Keratinocyte (primary cell): ENCODE measurements at regions not wholly inside any gene's neighbourhood (a gene's known extent, or its start where the extent isn't known, plus 50 kb on each side); places are given as distances from the start of the nearest gene placed in this dataset.
"Not testable (repeated sequence)": the region's sequence is repeated elsewhere in the genome, so short reads cannot be mapped to it uniquely, and the experiment has no call there.

Experiments used
- DNase-seq: peaks from one replicate; pipeline ENCODE4 v3.0.0-alpha.2; 2011; ENCODE audit warnings: low read depth, missing footprints, low spot score
- FAIRE-seq: peaks from 2 replicates; lab custom pipeline; 2011; peaks lifted over from hg19 to GRCh38; lab: Jason Lieb, UNC
- H2AFZ ChIP-seq: 2 replicates; pipeline ENCODE4 v1.6.0; 2012; ENCODE audit warnings: low read length, control low read depth, inconsistent platforms; ENCODE audit not compliant: control insufficient read depth
- H3K27ac ChIP-seq: 2 replicates; pipeline ENCODE4 v1.5.1; 2011; ENCODE audit warnings: low read length; ENCODE audit not compliant: control insufficient read depth, insufficient read depth
- H3K27me3 ChIP-seq: 3 replicates; pipeline ENCODE4 v1.6.0; 2011; ENCODE audit warnings: low read length; ENCODE audit not compliant: control insufficient read depth, insufficient read depth; ENCODE audit errors: extremely low read depth
- H3K36me3 ChIP-seq, 2 experiments: 2 replicates in 1 of 2; 3 replicates in 1 of 2; pipeline ENCODE4 v1.5.1; 2011; ENCODE audit warnings: low read length in 2 of 2, mild to moderate bottlenecking in 1 of 2; ENCODE audit not compliant: control insufficient read depth in 2 of 2, insufficient read depth in 2 of 2; ENCODE audit errors: extremely low read depth in 1 of 2
- H3K4me1 ChIP-seq: 3 replicates; pipeline ENCODE4 v1.5.1; 2011; ENCODE audit warnings: low read length; ENCODE audit not compliant: control insufficient read depth, insufficient read depth; ENCODE audit errors: extremely low read depth
- H3K4me2 ChIP-seq: 3 replicates; pipeline ENCODE4 v1.6.0; 2011; ENCODE audit warnings: low read depth, low read length; ENCODE audit not compliant: control insufficient read depth, insufficient read depth; ENCODE audit errors: extremely low read depth
- H3K4me3 ChIP-seq, 3 experiments: fragments of 200-600 bp in 1 of 3; sonication (generic) in 1 of 3; 2 replicates in 2 of 3; 3 replicates in 1 of 3; pipeline ENCODE4 v1.5.1; 2011 to 2016; ENCODE audit warnings: low read length in 3 of 3, mild to moderate bottlenecking in 3 of 3, control low read depth in 2 of 3, inconsistent platforms in 1 of 3, low read depth in 1 of 3, mixed read lengths in 1 of 3, mixed run types in 1 of 3, moderate library complexity in 1 of 3; ENCODE audit not compliant: control insufficient read depth in 2 of 3, insufficient read depth in 2 of 3; ENCODE audit errors: extremely low read depth in 1 of 3
- H3K79me2 ChIP-seq: 2 replicates; pipeline ENCODE4 v1.6.0; 2012; ENCODE audit warnings: low read length; ENCODE audit not compliant: control insufficient read depth, insufficient read depth
- H3K9ac ChIP-seq: 3 replicates; pipeline ENCODE4 v1.6.0; 2011; ENCODE audit warnings: low read length; ENCODE audit not compliant: control insufficient read depth, insufficient read depth; ENCODE audit errors: extremely low read depth
- H3K9me1 ChIP-seq: 3 replicates; pipeline ENCODE4 v1.6.0; 2011; ENCODE audit warnings: low read length; ENCODE audit not compliant: control insufficient read depth, insufficient read depth; ENCODE audit errors: extremely low read depth
- H3K9me3 ChIP-seq: 2 replicates; pipeline ENCODE4 v1.5.1; 2012; ENCODE audit warnings: low read depth, low read length; ENCODE audit not compliant: control insufficient read depth
- H4K20me1 ChIP-seq: 3 replicates; pipeline ENCODE4 v1.6.0; 2011; ENCODE audit warnings: low read length; ENCODE audit not compliant: control insufficient read depth, insufficient read depth; ENCODE audit errors: extremely low read depth
- EZH2 ChIP-seq: IDR thresholded peaks from one replicate; pipeline ENCODE4 v1.6.1; 2012; ENCODE audit warnings: inconsistent platforms, mild to moderate bottlenecking, low read length, moderate library complexity
- dilution Hi-C: fragments of 300-500 bp; cut with MboI; formaldehyde crosslinking; loops from one replicate; pipeline ENCODE4 v1.7.0; 2020; ENCODE audit warnings: low sequenced_read_pairs; ENCODE audit not compliant: extremely low pct_ligation_motif_present
- TF ChIP-seq, protein P1 (sequence below), 3 experiments: IDR thresholded peaks in 1 of 3; conservative IDR thresholded peaks in 1 of 3; optimal IDR thresholded peaks in 1 of 3; 2 replicates in 2 of 3; 3 replicates in 1 of 3; pipeline versions ENCODE3 to v1.5.1; 2011; ENCODE audit warnings: low read length in 3 of 3, mild to moderate bottlenecking in 3 of 3, moderate library complexity in 2 of 3, control low read depth in 1 of 3, inconsistent platforms in 1 of 3; ENCODE audit not compliant: insufficient read depth in 2 of 3; ENCODE audit errors: extremely low read depth in 1 of 3

DNA sequence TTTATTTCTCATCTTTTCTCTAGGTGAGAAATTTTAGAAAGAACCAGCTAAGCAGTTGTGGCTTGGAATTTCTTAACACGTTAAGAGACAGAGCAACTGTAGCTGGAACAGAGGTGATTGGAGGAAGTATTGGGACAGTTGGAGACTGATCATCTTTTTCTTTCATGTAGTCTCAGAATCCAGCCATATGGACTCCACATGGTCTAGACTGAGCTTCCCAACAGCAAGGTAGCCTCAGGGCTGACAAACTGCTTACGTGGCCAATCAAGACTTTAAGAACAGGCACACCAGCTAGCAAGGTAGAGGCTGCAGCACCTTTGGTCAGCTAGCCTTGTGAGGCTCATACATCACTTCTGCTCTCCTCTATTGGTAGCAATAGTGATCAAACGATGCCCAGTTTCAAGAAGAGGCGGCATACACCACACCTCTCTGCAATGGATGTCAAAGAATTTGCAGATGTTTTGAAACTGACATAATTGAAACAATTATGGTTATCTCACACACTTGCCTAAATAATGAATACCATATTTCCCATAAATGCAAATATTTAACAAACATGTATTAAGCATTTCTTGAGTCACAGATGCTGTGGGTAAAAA is 590.5 kb upstream of the SLC35B3 start:
- no peak overlapping the region for H3K9ac ChIP-seq
- no peak for DNase-seq
- no peaks in the 10 kb centered on the region for H3K9me1 ChIP-seq
- no peak overlapping the region for H3K4me2 ChIP-seq
- H3K36me3 ChIP-seq, result no peaks in the 10 kb centered on the region
- no peak overlapping the region for H2AFZ ChIP-seq
- no peaks in the 10 kb centered on the region for H3K27me3 ChIP-seq
- no peak overlapping the region for H3K4me3 ChIP-seq
- dilution Hi-C loops, result no loop called here
- no peaks in the 10 kb centered on the region for H3K79me2 ChIP-seq
- TF ChIP-seq, protein P1, sequence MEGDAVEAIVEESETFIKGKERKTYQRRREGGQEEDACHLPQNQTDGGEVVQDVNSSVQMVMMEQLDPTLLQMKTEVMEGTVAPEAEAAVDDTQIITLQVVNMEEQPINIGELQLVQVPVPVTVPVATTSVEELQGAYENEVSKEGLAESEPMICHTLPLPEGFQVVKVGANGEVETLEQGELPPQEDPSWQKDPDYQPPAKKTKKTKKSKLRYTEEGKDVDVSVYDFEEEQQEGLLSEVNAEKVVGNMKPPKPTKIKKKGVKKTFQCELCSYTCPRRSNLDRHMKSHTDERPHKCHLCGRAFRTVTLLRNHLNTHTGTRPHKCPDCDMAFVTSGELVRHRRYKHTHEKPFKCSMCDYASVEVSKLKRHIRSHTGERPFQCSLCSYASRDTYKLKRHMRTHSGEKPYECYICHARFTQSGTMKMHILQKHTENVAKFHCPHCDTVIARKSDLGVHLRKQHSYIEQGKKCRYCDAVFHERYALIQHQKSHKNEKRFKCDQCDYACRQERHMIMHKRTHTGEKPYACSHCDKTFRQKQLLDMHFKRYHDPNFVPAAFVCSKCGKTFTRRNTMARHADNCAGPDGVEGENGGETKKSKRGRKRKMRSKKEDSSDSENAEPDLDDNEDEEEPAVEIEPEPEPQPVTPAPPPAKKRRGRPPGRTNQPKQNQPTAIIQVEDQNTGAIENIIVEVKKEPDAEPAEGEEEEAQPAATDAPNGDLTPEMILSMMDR (optimal IDR thresholded peaks at IDR 0.05 in 1 of 3, IDR thresholded peaks at IDR 0.05 in 1 of 3, conservative IDR thresholded peaks at IDR 0.05 in 1 of 3; ENCODE audit: extremely low read depth in 1 of 3, insufficient read depth in 2 of 3, low read length in 3 of 3), result no peak
- no peak for TF ChIP-seq EZH2
- no peaks in the 10 kb centered on the region for H3K4me1 ChIP-seq
- H4K20me1 ChIP-seq, result no peaks in the 10 kb centered on the region
- FAIRE-seq, result no peak
- no peaks in the 10 kb centered on the region for H3K9me3 ChIP-seq
- H3K27ac ChIP-seq, result no peak overlapping the region

DNA sequence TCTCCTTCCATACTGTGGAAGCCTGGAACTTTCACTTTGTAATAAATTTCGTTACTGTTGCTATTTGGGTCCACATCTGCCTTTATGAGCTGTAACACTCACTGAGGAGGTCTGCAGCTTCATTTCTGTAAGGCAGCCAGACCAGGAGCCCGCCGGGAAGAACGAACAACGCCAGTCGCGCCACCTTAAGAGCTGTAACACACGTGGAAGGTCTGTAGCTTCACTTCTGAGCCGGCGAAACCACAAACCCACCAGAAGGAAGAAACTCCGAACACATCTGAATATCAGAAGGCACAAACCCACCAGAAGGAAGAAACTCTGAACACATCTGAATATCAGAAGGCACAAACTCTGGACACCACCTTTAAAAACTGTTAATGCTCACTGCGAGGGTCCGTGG is 589.9 kb upstream of the SLC35B3 start:
- no peak overlapping the region for H3K27ac ChIP-seq
- H3K36me3 ChIP-seq, result no peaks in the 10 kb centered on the region
- no peaks in the 10 kb centered on the region for H3K9me3 ChIP-seq
- no peak for DNase-seq
- H3K9me1 ChIP-seq, result no peaks in the 10 kb centered on the region
- H2AFZ ChIP-seq, result no peak overlapping the region
- no peaks in the 10 kb centered on the region for H3K79me2 ChIP-seq
- H3K4me1 ChIP-seq, result no peaks in the 10 kb centered on the region
- no peak for FAIRE-seq
- H3K27me3 ChIP-seq, result no peaks in the 10 kb centered on the region
- H3K4me2 ChIP-seq, result no peak overlapping the region
- dilution Hi-C loops, result no loop called here
- H3K4me3 ChIP-seq, result no peak overlapping the region
- H4K20me1 ChIP-seq, result no peaks in the 10 kb centered on the region
- TF ChIP-seq, protein P1 (optimal IDR thresholded peaks at IDR 0.05 in 1 of 3, IDR thresholded peaks at IDR 0.05 in 1 of 3, conservative IDR thresholded peaks at IDR 0.05 in 1 of 3; ENCODE audit: extremely low read depth in 1 of 3, insufficient read depth in 2 of 3, low read length in 3 of 3), result no peak
- TF ChIP-seq EZH2, result no peak
- no peak overlapping the region for H3K9ac ChIP-seq

DNA sequence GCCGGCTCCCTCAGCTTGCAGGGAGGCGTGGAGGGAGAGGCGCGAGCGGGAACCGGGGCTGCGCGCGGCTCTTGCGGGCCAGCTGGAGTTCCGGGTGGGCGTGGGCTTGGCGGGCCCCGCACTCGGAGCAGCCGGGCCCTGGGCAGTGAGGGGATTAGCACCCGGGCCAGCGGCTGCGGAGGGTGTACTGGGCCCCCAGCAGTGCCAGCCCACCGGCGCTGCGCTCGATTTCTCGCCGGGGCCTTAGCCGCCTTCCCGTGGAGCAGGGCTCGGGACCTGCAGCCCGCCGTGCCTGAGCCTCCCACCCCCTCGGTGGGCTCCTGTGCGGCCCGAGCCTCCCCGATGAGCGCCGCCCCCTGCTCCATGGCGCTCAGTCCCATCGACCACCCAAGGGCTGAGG is 588.9 kb upstream of the SLC35B3 start:
- H3K36me3 ChIP-seq, H3K4me2 ChIP-seq, H3K4me3 ChIP-seq, H3K4me1 ChIP-seq, H3K79me2 ChIP-seq, H3K9me3 ChIP-seq, DNase-seq, H4K20me1 ChIP-seq, H3K27ac ChIP-seq, H3K9ac ChIP-seq, H2AFZ ChIP-seq, FAIRE-seq, H3K9me1 ChIP-seq, H3K27me3 ChIP-seq, dilution Hi-C loops: not testable (repeated sequence)
